Psoas muscle (tissue), 7 donors: ENCODE measurements at regions not wholly inside any gene's neighbourhood (a gene's known extent, or its start where the extent isn't known, plus 50 kb on each side); places are given as distances from the start of the nearest gene placed in this dataset.

Source experiments
- ATAC-seq, 4 donors: fragments of 200-7000 bp; cut with Tn5 transposase; one replicate each; pipeline ENCODE4 v1.9.1; 2020; ENCODE audit warnings: moderate library complexity in 3 of 4, mild to moderate bottlenecking in 2 of 4
- DNase-seq, 2 donors: peaks; one replicate each; pipeline ENCODE4 v3.0.0-alpha.2; 2020
- H3K27ac ChIP-seq: fragments of 200-600 bp; one replicate; pipeline ENCODE4 v1.8.0; 2022
- H3K27me3 ChIP-seq, 3 donors: fragments of 200-600 bp in 1 of 3; one replicate each; pipeline versions ENCODE4 v1.6.1 to v1.8.0; 2013 to 2022; ENCODE audit warnings: low read length in 2 of 3, mild to moderate bottlenecking in 2 of 3, moderate library complexity in 1 of 3; ENCODE audit not compliant: insufficient read depth in 3 of 3
- H3K36me3 ChIP-seq, 2 donors: fragments of 200-600 bp in 1 of 2; one replicate each; pipeline versions ENCODE4 v1.6.1 to v1.8.0; 2013 to 2022; ENCODE audit warnings: low read depth in 1 of 2, mild to moderate bottlenecking in 1 of 2, moderate library complexity in 1 of 2; ENCODE audit not compliant: insufficient read depth in 1 of 2
- H3K4me1 ChIP-seq: fragments of 200-600 bp; one replicate; pipeline ENCODE4 v1.8.0; 2022
- H3K4me3 ChIP-seq: fragments of 200-600 bp; one replicate; pipeline ENCODE4 v1.8.0; 2022; ENCODE audit warnings: mild to moderate bottlenecking
- H3K9me3 ChIP-seq: fragments of 200-600 bp; one replicate; pipeline ENCODE4 v1.8.0; 2022
- WGBS, 3 donors: extraction: QIAGEN DNeasy Blood & Tissue Kit; methylation state at CpG; one replicate each; pipeline versions ENCODE4 v1.1.6 to v1.1.7; 2013; 5-methylcytosine and 5-hydroxymethylcytosine counted together
- intact Hi-C, 2 donors: fragments of 100-400 bp; cut with DNase I; formaldehyde crosslinking; loops; one replicate each; pipeline versions ENCODE4 v1.11.0 to v1.14.2; 2022
- TF ChIP-seq, protein P1 (sequence below): fragments of 200-600 bp; IDR thresholded peaks from one replicate; pipeline ENCODE4 v1.8.0; 2022; ENCODE audit warnings: antibody characterized with exemption
- donor health status: healthy with polysubstance abuse.
- donor health status: DM: no; HTN: no; CAD: no; lungs with moderate emphysema.
- donor health status: Bipolar disorder and iron deficiency.
- donor health status: healthy.
- donor health status: DM: yes; HTN: yes; CAD: no.
- donor health status: DM: no; HTN: no; CAD: no.
- donor health status: DM: yes; HTN: yes; CAD: no.

DNA sequence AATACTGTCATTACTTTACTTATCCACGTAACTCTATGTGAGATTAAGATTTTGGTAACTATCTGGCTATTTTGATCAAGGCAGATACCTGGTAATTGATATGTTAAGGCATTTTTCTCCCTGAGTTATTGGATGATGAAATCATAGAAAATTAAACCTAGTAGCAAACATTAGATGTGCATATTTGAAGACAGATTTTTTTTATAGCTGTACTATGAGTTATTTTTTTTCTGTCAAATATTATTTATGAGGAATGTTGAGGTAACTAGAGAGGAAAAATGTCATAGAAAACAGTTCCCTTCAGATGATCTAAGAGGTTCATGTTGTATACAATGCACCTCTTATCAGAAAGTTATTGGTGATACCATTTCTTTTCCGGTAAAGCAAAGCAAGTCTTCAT is 64.9 kb upstream of the SLC38A2 start:
- Histone ChIP-seq H3K4me1 (peaks cover 12% of the 10 kb centered on the region), H3K27ac (no peak overlapping the region), H3K36me3 (no peaks in the 10 kb centered on the region), H3K27me3 (no peaks in the 10 kb centered on the region), H3K4me3 (no peak overlapping the region), H3K9me3 (no peaks in the 10 kb centered on the region)
- TF ChIP-seq, protein P1, sequence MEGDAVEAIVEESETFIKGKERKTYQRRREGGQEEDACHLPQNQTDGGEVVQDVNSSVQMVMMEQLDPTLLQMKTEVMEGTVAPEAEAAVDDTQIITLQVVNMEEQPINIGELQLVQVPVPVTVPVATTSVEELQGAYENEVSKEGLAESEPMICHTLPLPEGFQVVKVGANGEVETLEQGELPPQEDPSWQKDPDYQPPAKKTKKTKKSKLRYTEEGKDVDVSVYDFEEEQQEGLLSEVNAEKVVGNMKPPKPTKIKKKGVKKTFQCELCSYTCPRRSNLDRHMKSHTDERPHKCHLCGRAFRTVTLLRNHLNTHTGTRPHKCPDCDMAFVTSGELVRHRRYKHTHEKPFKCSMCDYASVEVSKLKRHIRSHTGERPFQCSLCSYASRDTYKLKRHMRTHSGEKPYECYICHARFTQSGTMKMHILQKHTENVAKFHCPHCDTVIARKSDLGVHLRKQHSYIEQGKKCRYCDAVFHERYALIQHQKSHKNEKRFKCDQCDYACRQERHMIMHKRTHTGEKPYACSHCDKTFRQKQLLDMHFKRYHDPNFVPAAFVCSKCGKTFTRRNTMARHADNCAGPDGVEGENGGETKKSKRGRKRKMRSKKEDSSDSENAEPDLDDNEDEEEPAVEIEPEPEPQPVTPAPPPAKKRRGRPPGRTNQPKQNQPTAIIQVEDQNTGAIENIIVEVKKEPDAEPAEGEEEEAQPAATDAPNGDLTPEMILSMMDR: no peak
- intact Hi-C loops: no loop called here
- WGBS, 3 donors: 93 to 99% (median 94%) methylated on average over 2 of the region's 2 CpGs
- DNase-seq: no peak
- no peak for ATAC-seq

DNA sequence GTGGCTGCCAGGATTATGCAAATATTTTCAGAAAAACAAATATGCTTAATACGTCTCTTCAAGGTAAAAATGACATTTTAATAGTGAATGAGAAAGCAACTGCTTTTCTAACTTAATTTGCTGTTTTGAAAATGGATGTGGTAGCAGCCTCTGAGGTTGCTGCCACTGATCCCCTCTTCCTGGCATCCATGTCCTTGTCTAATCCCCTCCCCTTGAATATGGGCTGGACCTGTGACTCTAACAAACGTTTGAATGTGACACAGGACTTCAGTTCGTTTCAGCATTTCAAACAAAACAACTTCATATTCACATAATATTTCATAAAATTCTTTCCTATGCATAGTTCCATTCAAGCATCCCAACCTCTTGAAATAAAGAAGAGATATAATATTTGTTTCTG is 64.2 kb upstream of the SLC38A2 start:
- DNase-seq (no peak), ATAC-seq (no peak)
- no peak overlapping the region for H3K27ac ChIP-seq
- no peaks in the 10 kb centered on the region for H3K36me3 ChIP-seq
- H3K4me3 ChIP-seq: no peak overlapping the region
- WGBS, 3 donors: 55 to 68% (median 57%) methylated on average over 3 of the region's 3 CpGs
- intact Hi-C loops: no loop called here
- H3K4me1 ChIP-seq: peaks cover 12% of the 10 kb centered on the region
- H3K9me3 ChIP-seq: no peaks in the 10 kb centered on the region
- TF ChIP-seq, protein P1: no peak
- no peaks in the 10 kb centered on the region for H3K27me3 ChIP-seq

DNA sequence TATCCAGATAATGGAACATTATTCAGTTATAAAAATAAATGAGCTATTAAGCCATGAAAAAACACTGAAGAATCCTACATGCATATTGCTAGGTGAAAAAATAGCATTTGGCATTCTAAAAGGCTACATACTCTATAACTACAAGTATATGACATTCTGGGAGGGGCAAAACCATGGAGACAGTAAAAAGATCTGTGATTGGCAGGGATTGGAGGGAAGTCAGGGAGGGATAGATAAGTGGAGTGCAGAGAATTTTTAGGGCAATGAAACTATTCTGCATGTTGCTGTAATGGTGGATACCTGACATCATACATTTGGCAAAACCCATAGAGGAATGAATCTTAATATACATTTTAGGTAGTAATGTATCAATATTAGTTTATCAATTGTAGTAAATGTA is 63.1 kb upstream of the SLC38A2 start:
- H3K4me1 ChIP-seq: peaks cover 21% of the 10 kb centered on the region
- H3K9me3 ChIP-seq: no peaks in the 10 kb centered on the region
- ATAC-seq: no peak
- intact Hi-C loops: no loop called here
- no peak for DNase-seq
- TF ChIP-seq, protein P1: no peak
- H3K4me3 ChIP-seq: no peak overlapping the region
- H3K27ac ChIP-seq: no peak overlapping the region
- no peaks in the 10 kb centered on the region for H3K27me3 ChIP-seq
- H3K36me3 ChIP-seq: no peaks in the 10 kb centered on the region

DNA sequence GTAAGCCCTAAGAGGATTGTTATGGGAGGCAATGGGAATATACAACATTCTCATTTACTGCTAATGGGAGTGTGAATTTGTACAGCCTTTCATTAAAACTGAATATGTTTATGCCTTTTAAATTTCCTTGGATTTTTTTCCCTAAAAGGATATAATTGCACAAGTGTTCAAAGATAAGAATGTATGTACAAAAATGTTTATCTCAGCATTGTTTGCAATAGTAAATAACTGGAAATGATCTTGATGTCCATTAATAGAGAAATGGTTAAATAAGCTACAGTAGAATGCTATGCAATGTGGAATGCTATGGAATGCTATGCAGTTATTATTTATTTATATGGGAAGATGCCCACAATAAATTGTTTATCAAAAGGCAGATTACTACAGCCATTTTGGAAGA is 62.5 kb upstream of the SLC38A2 start:
- Histone ChIP-seq H3K9me3 (no peaks in the 10 kb centered on the region), H3K4me3 (no peak overlapping the region), H3K27me3 (no peaks in the 10 kb centered on the region), H3K4me1 (peaks cover 24% of the 10 kb centered on the region), H3K27ac (no peak overlapping the region), H3K36me3 (no peaks in the 10 kb centered on the region)
- ATAC-seq: no peak
- TF ChIP-seq, protein P1: no peak
- intact Hi-C loops: no loop called here
- no peak for DNase-seq

DNA sequence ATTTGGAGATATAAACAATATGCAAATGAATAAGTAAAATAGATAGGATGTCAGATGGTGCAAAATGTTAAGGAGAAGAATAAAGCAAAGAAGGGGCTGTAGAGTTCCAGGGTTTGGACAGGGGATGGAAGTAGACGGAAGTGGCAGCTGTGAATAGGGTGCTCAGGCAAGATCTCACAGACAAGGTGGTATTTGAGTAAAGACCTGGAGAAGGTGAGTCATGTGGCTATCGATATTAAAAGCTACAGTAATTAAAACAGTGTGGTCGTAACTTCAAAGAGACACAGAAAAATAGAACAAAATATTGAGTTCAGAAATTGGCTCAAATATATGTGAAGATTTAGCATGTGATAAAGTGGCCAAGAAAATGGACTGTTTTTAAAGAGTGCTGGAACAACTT is 61.3 kb upstream of the SLC38A2 start:
- Histone ChIP-seq H3K27me3 (no peaks in the 10 kb centered on the region), H3K9me3 (no peaks in the 10 kb centered on the region), H3K4me3 (no peak overlapping the region), H3K36me3 (no peaks in the 10 kb centered on the region), H3K4me1 (peaks cover 26% of the 10 kb centered on the region), H3K27ac (no peak overlapping the region)
- intact Hi-C loops: no loop called here
- WGBS, 3 donors: 91 to 95% (median 91%) methylated on average over 3 of the region's 3 CpGs
- TF ChIP-seq, protein P1: no peak
- ATAC-seq (no peak), DNase-seq (no peak)
